ENCODE measurements at regions not wholly inside any gene's neighbourhood (a gene's known extent, or its start where the extent isn't known, plus 50 kb on each side); places are given as distances from the start of the nearest gene placed in this dataset.

DNA sequence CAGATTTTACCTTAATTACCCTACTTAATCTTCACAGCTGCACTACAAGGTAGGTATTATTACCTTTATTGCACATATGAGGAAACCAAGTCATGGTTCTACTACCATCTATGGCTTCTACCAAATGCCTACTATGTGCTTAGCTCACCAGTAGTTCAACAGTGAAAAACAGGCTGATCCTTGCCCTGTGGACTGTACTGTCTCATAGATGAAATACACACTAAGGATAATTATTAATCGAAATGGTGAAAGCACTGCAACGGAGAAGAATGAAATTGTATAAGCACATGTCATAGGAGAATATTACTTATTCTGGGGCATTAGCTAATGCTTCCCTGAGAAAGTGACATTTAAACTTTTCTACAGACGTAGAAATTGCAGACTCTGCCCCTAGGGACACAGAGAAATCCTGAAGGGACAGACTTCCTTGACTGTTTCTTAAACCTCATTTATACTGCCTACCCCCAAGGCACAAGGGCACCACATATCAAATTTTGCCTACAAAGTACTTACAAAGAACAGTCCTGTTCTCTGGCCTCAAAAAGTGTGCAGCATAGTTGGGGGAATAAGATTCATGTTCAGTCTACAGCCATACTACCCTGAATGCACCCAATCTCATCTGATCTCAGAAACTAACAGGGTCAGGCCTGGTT, 148.4 kb upstream of the ZC3H11B start (continued):
- no peak for TF ChIP-seq CUX1 (IDR thresholded peaks at IDR 0.05; ENCODE audit: insufficient replicate concordance, low read depth, low read length)
- TF ChIP-seq FOXM1 (IDR thresholded peaks at IDR 0.05; ENCODE audit: low read depth, low read length): no peak
- TF ChIP-seq ATF7 (IDR thresholded peaks at IDR 0.05; ENCODE audit: low read depth): no peak
- TF ChIP-seq NBN (IDR thresholded peaks at IDR 0.05): no peak

GRCh38 chr1:219759095-219759494, 146.2 kb upstream of the ZC3H11B start:
- ChIA-PET POLR2A (no interaction called here), SMC1A (ENCODE audit: uncharacterized antibody, unreplicated experiment) (no interaction called here), RAD21 (ENCODE audit: unreplicated experiment) (no interaction called here), CTCF (no interaction called here)
- in situ Hi-C loops (cut with MboI): no loop called here
- TF ChIP-seq TCF3 (IDR thresholded peaks at IDR 0.05; ENCODE audit: borderline replicate concordance, insufficient read depth, low read depth, low read length): no peak
- no peak for TF ChIP-seq CEBPB (IDR thresholded peaks at IDR 0.05; ENCODE audit: borderline replicate concordance in 1 of 2, low read depth in 2 of 2, low read length in 2 of 2)
- TF ChIP-seq SMAD1 (IDR thresholded peaks at IDR 0.05; ENCODE audit: low read depth, partially characterized antibody): no peak
- TF ChIP-seq RELA (IDR thresholded peaks at IDR 0.05; ENCODE audit: borderline replicate concordance, partially characterized antibody): no peak
- no peak for TF ChIP-seq SKIL (IDR thresholded peaks at IDR 0.05; ENCODE audit: low read depth, poor library complexity, severe bottlenecking)
- no peak for TF ChIP-seq JUNB (IDR thresholded peaks at IDR 0.05)
- intact Hi-C loops (cut with micrococcal nuclease; ENCODE audit: unreplicated experiment): no loop called here
- H3K27me3 ChIP-seq (replicated peaks in 1 of 2; ENCODE audit: control insufficient read depth in 2 of 2, insufficient read depth in 2 of 2, low read length in 1 of 2): no peaks in the 10 kb centered on the region; a peak in 1 of 4 replicates
- no peaks in the 10 kb centered on the region for H4K20me1 ChIP-seq (ENCODE audit: control insufficient read depth, insufficient read depth)
- WGBS (ENCODE audit: insufficient coverage, insufficient replicate concordance, low lambda C conversion rate, missing lambda C conversion rate): 0% methylated on average over 1 of the region's 1 CpG
- H3K4me1 ChIP-seq (ENCODE audit: control insufficient read depth, insufficient read depth, low read length): no peaks in the 10 kb centered on the region
- H3K4me3 ChIP-seq: no peak overlapping the region
- no peak overlapping the region for H3K4me2 ChIP-seq (ENCODE audit: control insufficient read depth, insufficient read depth)
- no peak overlapping the region for H2AFZ ChIP-seq (ENCODE audit: control insufficient read depth, low read depth, low read length)
- FAIRE-seq (no peak), ATAC-seq (no peak), DNase-seq (ENCODE audit: low read depth, low spot score) (no peak)
- no peak overlapping the region for H3K9ac ChIP-seq (ENCODE audit: control insufficient read depth, insufficient read depth, low read length)
- no peaks in the 10 kb centered on the region for H3K36me3 ChIP-seq (ENCODE audit: control insufficient read depth in 2 of 2, insufficient read depth in 2 of 2, low read length in 1 of 2)
- H3K79me2 ChIP-seq (ENCODE audit: control insufficient read depth, insufficient read depth, low read length): no peaks in the 10 kb centered on the region
- no peaks in the 10 kb centered on the region for H3K9me3 ChIP-seq (replicated peaks; ENCODE audit: control insufficient read depth, insufficient read depth, low read length)
- BruUV-seq (replicated peaks): no TSS peak
- H3K27ac ChIP-seq (ENCODE audit: control insufficient read depth, insufficient read depth): no peak overlapping the region

Measured in GM12878 (cell line).